Heart right ventricle (tissue), 16 donors: ENCODE measurements at regions not wholly inside any gene's neighbourhood (a gene's known extent, or its start where the extent isn't known, plus 50 kb on each side); places are given as distances from the start of the nearest gene placed in this dataset.

Experiments used
- ATAC-seq, 8 donors: fragments of 200-7000 bp; cut with Tn5 transposase; one replicate each; pipeline ENCODE4 v1.9.1; 2020; ENCODE audit warnings: mild to moderate bottlenecking in 8 of 8, moderate library complexity in 8 of 8, moderate number of reproducible peaks in 1 of 8
- DNase-seq, 2 donors: peaks; one replicate each; pipeline ENCODE4 v3.0.0-alpha.2; 2020
- H3K27ac ChIP-seq, 10 donors: fragments of 200-600 bp; sonication (generic) in 2 of 10; one replicate each; pipeline versions ENCODE4 v1.5.0 to v1.8.0; 2020 to 2022; ENCODE audit warnings: mild to moderate bottlenecking in 3 of 10
- H3K27me3 ChIP-seq, 7 donors: fragments of 200-600 bp; one replicate each; pipeline ENCODE4 v1.8.0; 2021 to 2022; ENCODE audit warnings: mild to moderate bottlenecking in 2 of 7
- H3K36me3 ChIP-seq, 9 donors: fragments of 200-600 bp; sonication (generic) in 1 of 9; one replicate each; pipeline versions ENCODE4 v1.5.0 to v1.8.0; 2020 to 2022; ENCODE audit warnings: mild to moderate bottlenecking in 2 of 9
- H3K4me1 ChIP-seq, 9 donors: fragments of 200-600 bp; sonication (generic) in 1 of 9; one replicate each; pipeline versions ENCODE4 v1.5.0 to v1.8.0; 2020 to 2022; ENCODE audit warnings: mild to moderate bottlenecking in 4 of 9
- H3K4me3 ChIP-seq, 10 donors: fragments of 200-600 bp; sonication (generic) in 2 of 10; one replicate each; pipeline versions ENCODE4 v1.5.0 to v1.8.0; 2020 to 2022; ENCODE audit warnings: mild to moderate bottlenecking in 7 of 10, moderate library complexity in 2 of 10
- H3K9me3 ChIP-seq, 11 donors: fragments of 200-600 bp in 10 of 11; sonication (generic) in 2 of 11; one replicate each; pipeline versions ENCODE4 v1.5.0 to v1.8.0; 2013 to 2022; ENCODE audit warnings: mild to moderate bottlenecking in 2 of 11, control low read depth in 1 of 11, moderate library complexity in 1 of 11
- CTCF ChIP-seq, 9 donors: fragments of 200-600 bp; sonication (generic) in 2 of 9; IDR thresholded peaks; one replicate each; pipeline versions ENCODE4 v1.5.0 to v1.8.0; 2021 to 2022; ENCODE audit warnings: antibody characterized with exemption in 9 of 9, mild to moderate bottlenecking in 5 of 9, moderate library complexity in 1 of 9
- WGBS, 2 donors: extraction: QIAGEN DNeasy Blood & Tissue Kit; methylation state at CpG; one replicate each; pipeline ENCODE4 v1.1.7; 2013; ENCODE audit warnings: inconsistent platforms in 1 of 2; 5-methylcytosine and 5-hydroxymethylcytosine counted together
- intact Hi-C, 10 donors: fragments of 100-400 bp; cut with DNase I; formaldehyde crosslinking; loops; one replicate each; pipeline versions ENCODE4 v1.11.1 to v1.14.2; 2022
- donor health status: Arrhythmogenic right ventricular cardiomyopathy.
- donor health status: ischemic (EF 13 %, LVEDD 7.1; RV severe dilation, severe dysfunction).
- donor health status: healthy with polysubstance abuse.
- donor health status: DM: no; HTN: yes; CAD: no.
- donor health status: DM: no; HTN: no; CAD: no.
- donor health status: ischemic (EF 25% LVEDD 6.9; RV normal size, moderate dysfunction).
- donor health status: ischemic (EF 25% LVEDD 5.7; RV mildly dilated, moderate dysfunction).
- donor health status: healthy.
- donor health status: DM: yes; HTN: yes; CAD: no.
- donor health status: Ischemic cardiomyopathy.
- donor health status: ischemic (EF 35%, LVEDD 5.7; RV mildly dilated, moderate dysfunction).
- donor health status: nonischemic (EF 11% LVEDD 7.7; RV severe dilation, severe dysfunction).
- donor health status: DM: yes; HTN: yes; CAD: no.
- donor health status: PGD.
- donor health status: ischemic (EF 29% LVEDD 5.4; RV normal size, mild dysfunction).
- donor health status: nonischemic (EF 23%, LVEDD 6.1; RV moderate dilation, normal function).

- Histone ChIP-seq H3K4me3 (no peak overlapping the region), H3K27me3 (no peaks in the 10 kb centered on the region), H3K36me3 (no peaks in the 10 kb centered on the region), H3K9me3 (peaks cover 0 to 5% (median 0%) of the 10 kb centered on the region in 11 donors), H3K4me1 (no peaks in the 10 kb centered on the region), H3K27ac (no peak overlapping the region)
- DNase-seq (no peak), ATAC-seq (no peak)
- TF ChIP-seq CTCF (IDR thresholded peaks at IDR 0.05): no peak
- 78 to 87% methylated on average over 1 of the region's 1 CpG for WGBS, 2 donors
- intact Hi-C loops: no loop called here
Observed at GRCh38 chr6:120395784-120396183, 938.5 kb downstream of the TBC1D32 start.

- intact Hi-C loops: no loop called here
- no peak for TF ChIP-seq CTCF (IDR thresholded peaks at IDR 0.05)
- Histone ChIP-seq H3K36me3 (no peaks in the 10 kb centered on the region), H3K4me3 (no peak overlapping the region), H3K9me3 (peaks cover 0 to 5% (median 0%) of the 10 kb centered on the region in 11 donors), H3K27me3 (no peaks in the 10 kb centered on the region), H3K27ac (no peak overlapping the region), H3K4me1 (no peaks in the 10 kb centered on the region)
- DNase-seq (no peak), ATAC-seq (no peak)
- WGBS, 2 donors: 81 to 82% methylated on average over 1 of the region's 1 CpG
Observed at GRCh38 chr6:120395330-120395729, 939.0 kb downstream of the TBC1D32 start.

- intact Hi-C loops: no loop called here
- H3K36me3 ChIP-seq: no peaks in the 10 kb centered on the region
- TF ChIP-seq CTCF (IDR thresholded peaks at IDR 0.05): no peak
Observed at GRCh38 chr6:120392941-120393340, 941.3 kb downstream of the TBC1D32 start.

GRCh38 chr6:120384671-120385070, 949.6 kb downstream of the TBC1D32 start:
- DNase-seq: no peak
- Histone ChIP-seq H3K4me1 (no peaks in the 10 kb centered on the region), H3K27me3 (no peaks in the 10 kb centered on the region), H3K36me3 (no peaks in the 10 kb centered on the region), H3K9me3 (no peaks in the 10 kb centered on the region), H3K4me3 (no peak overlapping the region), H3K27ac (no peak overlapping the region)
- intact Hi-C loops: no loop called here
- TF ChIP-seq CTCF (IDR thresholded peaks at IDR 0.05): no peak
- no peak for ATAC-seq

More at GRCh38 chr6:120392941-120393340, 941.3 kb downstream of the TBC1D32 start:
- no peak for ATAC-seq
- WGBS, 2 donors: 27 to 36% methylated on average over 2 of the region's 2 CpGs
- Histone ChIP-seq H3K27me3 (no peaks in the 10 kb centered on the region), H3K27ac (no peak overlapping the region), H3K9me3 (peaks cover 0 to 5% (median 0%) of the 10 kb centered on the region in 11 donors), H3K4me1 (no peaks in the 10 kb centered on the region), H3K4me3 (no peak overlapping the region)
- DNase-seq: no peak

GRCh38 chr6:120383681-120384080, 950.6 kb downstream of the TBC1D32 start:
- Histone ChIP-seq H3K36me3 (no peaks in the 10 kb centered on the region), H3K27me3 (no peaks in the 10 kb centered on the region), H3K4me1 (no peaks in the 10 kb centered on the region), H3K4me3 (no peak overlapping the region), H3K9me3 (no peaks in the 10 kb centered on the region), H3K27ac (no peak overlapping the region)
- intact Hi-C loops: no loop called here
- DNase-seq (no peak), ATAC-seq (no peak)
- no peak for TF ChIP-seq CTCF (IDR thresholded peaks at IDR 0.05)
- 77 to 90% methylated on average over 1 of the region's 1 CpG for WGBS, 2 donors
